Liver (tissue), 8 donors: ENCODE measurements at regions not wholly inside any gene's neighbourhood (a gene's known extent, or its start where the extent isn't known, plus 50 kb on each side); places are given as distances from the start of the nearest gene placed in this dataset.

Experiments
- DNase-seq: peaks from one replicate; pipeline ENCODE4 v3.0.0-alpha.2; 2017; ENCODE audit warnings: low spot score
- H3K27ac ChIP-seq, 2 donors: one replicate each; pipeline ENCODE4 v1.7.0; 2013; ENCODE audit warnings: inconsistent platforms in 2 of 2, low read length in 2 of 2, control low read depth in 1 of 2, low read depth in 1 of 2, mild to moderate bottlenecking in 1 of 2
- H3K27me3 ChIP-seq, 4 donors: one replicate each; pipeline versions ENCODE4 v1.6.1 to v1.7.0; 2013; ENCODE audit warnings: low read length in 3 of 4, inconsistent platforms in 1 of 4, mild to moderate bottlenecking in 1 of 4, moderate library complexity in 1 of 4; ENCODE audit not compliant: control insufficient read depth in 4 of 4, insufficient read depth in 4 of 4
- H3K36me3 ChIP-seq, 4 donors: one replicate each; pipeline versions ENCODE4 v1.6.1 to v1.7.0; 2013; ENCODE audit warnings: low read length in 3 of 4, mild to moderate bottlenecking in 3 of 4, low read depth in 1 of 4, moderate library complexity in 1 of 4; ENCODE audit not compliant: control insufficient read depth in 4 of 4, insufficient read depth in 3 of 4
- H3K4me1 ChIP-seq, 4 donors: one replicate each; pipeline versions ENCODE4 v1.6.1 to v1.7.0; 2013; ENCODE audit warnings: low read length in 3 of 4, mild to moderate bottlenecking in 3 of 4, moderate library complexity in 1 of 4; ENCODE audit not compliant: control insufficient read depth in 4 of 4, insufficient read depth in 4 of 4
- H3K4me3 ChIP-seq, 3 donors: one replicate each; pipeline versions ENCODE4 v1.6.1 to v1.7.0; 2013; ENCODE audit warnings: low read length in 3 of 3, control low read depth in 1 of 3, low read depth in 1 of 3, mild to moderate bottlenecking in 1 of 3
- H3K9ac ChIP-seq, 2 donors: one replicate each; pipeline ENCODE4 v1.7.0; 2013; ENCODE audit warnings: low read length in 2 of 2, mild to moderate bottlenecking in 2 of 2, moderate library complexity in 2 of 2, control low read depth in 1 of 2, low read depth in 1 of 2
- H3K9me3 ChIP-seq, 4 donors: one replicate each; pipeline versions ENCODE4 v1.6.1 to v1.7.0; 2013; ENCODE audit warnings: low read length in 3 of 4; ENCODE audit not compliant: control insufficient read depth in 4 of 4
- CTCF ChIP-seq: fragments of 150-350 bp; IDR thresholded peaks from 2 replicates; pipeline ENCODE4 v1.5.1; 2017; ENCODE audit warnings: improper control_type of control experiment, low read depth, low read length; ENCODE audit not compliant: missing input control
- EGR1 ChIP-seq, 2 donors: IDR thresholded peaks; 2 replicates each; pipeline ENCODE4 v1.6.1; 2016 to 2018; ENCODE audit warnings: antibody characterized with exemption in 2 of 2, low read depth in 2 of 2
- FOXA1 ChIP-seq: IDR thresholded peaks from 2 replicates; pipeline ENCODE4 v1.6.1; 2016; ENCODE audit warnings: antibody characterized with exemption
- FOXA2 ChIP-seq: IDR thresholded peaks from 2 replicates; pipeline ENCODE4 v1.6.1; 2016; ENCODE audit warnings: antibody characterized with exemption
- GABPA ChIP-seq, 2 donors: IDR thresholded peaks in 1 of 2; conservative IDR thresholded peaks in 1 of 2; 2 replicates each; pipeline ENCODE4 v1.6.1; 2016; ENCODE audit warnings: antibody characterized with exemption in 2 of 2, mild to moderate bottlenecking in 1 of 2, moderate library complexity in 1 of 2
- HNF4A ChIP-seq, 2 donors: conservative IDR thresholded peaks; 2 replicates each; pipeline ENCODE4 v1.6.1; 2016; ENCODE audit warnings: antibody characterized with exemption in 2 of 2, mild to moderate bottlenecking in 2 of 2
- HNF4G ChIP-seq: IDR thresholded peaks from 2 replicates; pipeline ENCODE4 v1.6.1; 2016; ENCODE audit warnings: antibody characterized with exemption
- JUND ChIP-seq, 2 donors: IDR thresholded peaks; 2 replicates each; pipeline ENCODE4 v1.6.1; 2016; ENCODE audit warnings: antibody characterized with exemption in 2 of 2
- NR2F2 ChIP-seq: IDR thresholded peaks from 2 replicates; pipeline ENCODE4 v1.6.1; 2016; ENCODE audit warnings: antibody characterized with exemption
- RAD21 ChIP-seq, 2 donors: IDR thresholded peaks; 2 replicates each; pipeline ENCODE4 v1.6.1; 2016; ENCODE audit warnings: antibody characterized with exemption in 2 of 2, mild to moderate bottlenecking in 2 of 2
- RXRA ChIP-seq, 2 donors: IDR thresholded peaks; 2 replicates each; pipeline ENCODE4 v1.6.1; 2017 to 2018; ENCODE audit warnings: antibody characterized with exemption in 2 of 2, mild to moderate bottlenecking in 1 of 2
- SP1 ChIP-seq: IDR thresholded peaks from 2 replicates; pipeline ENCODE4 v1.6.1; 2018; ENCODE audit warnings: antibody characterized with exemption, mild to moderate bottlenecking
- TAF1 ChIP-seq: conservative IDR thresholded peaks from 2 replicates; pipeline ENCODE4 v1.6.1; 2016; ENCODE audit warnings: antibody characterized with exemption, mild to moderate bottlenecking
- YY1 ChIP-seq: IDR thresholded peaks from 2 replicates; pipeline ENCODE4 v1.6.1; 2016; ENCODE audit warnings: antibody characterized with exemption, mild to moderate bottlenecking
- ZBTB33 ChIP-seq: IDR thresholded peaks from 2 replicates; pipeline ENCODE4 v1.6.1; 2016; ENCODE audit warnings: antibody characterized with exemption
- WGBS: extraction: QIAGEN DNeasy Blood & Tissue Kit; methylation state at CpG from one replicate; pipeline ENCODE4 v1.1.7; 2013; 5-methylcytosine and 5-hydroxymethylcytosine counted together
- TF ChIP-seq, protein P1 (sequence below): IDR thresholded peaks from 2 replicates; pipeline ENCODE4 v1.6.1; 2016; ENCODE audit warnings: antibody characterized with exemption
- TF ChIP-seq, protein P2 (sequence below): IDR thresholded peaks from 2 replicates; pipeline ENCODE4 v1.6.1; 2016; ENCODE audit warnings: antibody characterized with exemption, mild to moderate bottlenecking
- TF ChIP-seq, protein P3 (sequence below): IDR thresholded peaks from 2 replicates; pipeline ENCODE4 v1.6.1; 2016; ENCODE audit warnings: antibody characterized with exemption
- donor health status: healthy.
- donor health status: healthy.
- donor health status: healthy.
- donor health status: healthy.
- donor health status: healthy.

GRCh38 chr21:28111151-28111619 is 881.5 kb downstream of the LTN1 start:
- 46% methylated on average over 7 of the region's 7 CpGs for WGBS

More at GRCh38 chr21:28111151-28111619, 881.5 kb downstream of the LTN1 start:
- Histone ChIP-seq H3K36me3 (no peaks in the 10 kb centered on the region), H3K9ac (no peak overlapping the region), H3K4me3 (no peak overlapping the region), H3K9me3 (no peaks in the 10 kb centered on the region), H3K4me1 (no peaks in the 10 kb centered on the region), H3K27ac (no peak overlapping the region), H3K27me3 (no peaks in the 10 kb centered on the region)
- DNase-seq: no peak
- TF ChIP-seq, protein P1, sequence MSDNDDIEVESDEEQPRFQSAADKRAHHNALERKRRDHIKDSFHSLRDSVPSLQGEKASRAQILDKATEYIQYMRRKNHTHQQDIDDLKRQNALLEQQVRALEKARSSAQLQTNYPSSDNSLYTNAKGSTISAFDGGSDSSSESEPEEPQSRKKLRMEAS: no peak
- TF ChIP-seq RXRA (IDR thresholded peaks at IDR 0.05) (peak; percentile 38 to 52), GABPA (IDR thresholded peaks at IDR 0.05 in 1 of 2, conservative IDR thresholded peaks at IDR 0.05 in 1 of 2) (no peak), RAD21 (IDR thresholded peaks at IDR 0.05) (peak in 1 of 2 donors; percentile 42), FOXA2 (no peak), EGR1 (IDR thresholded peaks at IDR 0.05; ENCODE audit: low read depth in 2 of 2) (no peak), FOXA1 (no peak), HNF4A (conservative IDR thresholded peaks at IDR 0.05) (no peak), YY1 (no peak), NR2F2 (peak; percentile 94), ZBTB33 (no peak), JUND (IDR thresholded peaks at IDR 0.05) (no peak), CTCF (no peak), TAF1 (no peak), SP1 (peak; percentile 21), HNF4G (no peak)
- TF ChIP-seq, protein P2, sequence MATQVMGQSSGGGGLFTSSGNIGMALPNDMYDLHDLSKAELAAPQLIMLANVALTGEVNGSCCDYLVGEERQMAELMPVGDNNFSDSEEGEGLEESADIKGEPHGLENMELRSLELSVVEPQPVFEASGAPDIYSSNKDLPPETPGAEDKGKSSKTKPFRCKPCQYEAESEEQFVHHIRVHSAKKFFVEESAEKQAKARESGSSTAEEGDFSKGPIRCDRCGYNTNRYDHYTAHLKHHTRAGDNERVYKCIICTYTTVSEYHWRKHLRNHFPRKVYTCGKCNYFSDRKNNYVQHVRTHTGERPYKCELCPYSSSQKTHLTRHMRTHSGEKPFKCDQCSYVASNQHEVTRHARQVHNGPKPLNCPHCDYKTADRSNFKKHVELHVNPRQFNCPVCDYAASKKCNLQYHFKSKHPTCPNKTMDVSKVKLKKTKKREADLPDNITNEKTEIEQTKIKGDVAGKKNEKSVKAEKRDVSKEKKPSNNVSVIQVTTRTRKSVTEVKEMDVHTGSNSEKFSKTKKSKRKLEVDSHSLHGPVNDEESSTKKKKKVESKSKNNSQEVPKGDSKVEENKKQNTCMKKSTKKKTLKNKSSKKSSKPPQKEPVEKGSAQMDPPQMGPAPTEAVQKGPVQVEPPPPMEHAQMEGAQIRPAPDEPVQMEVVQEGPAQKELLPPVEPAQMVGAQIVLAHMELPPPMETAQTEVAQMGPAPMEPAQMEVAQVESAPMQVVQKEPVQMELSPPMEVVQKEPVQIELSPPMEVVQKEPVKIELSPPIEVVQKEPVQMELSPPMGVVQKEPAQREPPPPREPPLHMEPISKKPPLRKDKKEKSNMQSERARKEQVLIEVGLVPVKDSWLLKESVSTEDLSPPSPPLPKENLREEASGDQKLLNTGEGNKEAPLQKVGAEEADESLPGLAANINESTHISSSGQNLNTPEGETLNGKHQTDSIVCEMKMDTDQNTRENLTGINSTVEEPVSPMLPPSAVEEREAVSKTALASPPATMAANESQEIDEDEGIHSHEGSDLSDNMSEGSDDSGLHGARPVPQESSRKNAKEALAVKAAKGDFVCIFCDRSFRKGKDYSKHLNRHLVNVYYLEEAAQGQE: no peak
- TF ChIP-seq, protein P3, sequence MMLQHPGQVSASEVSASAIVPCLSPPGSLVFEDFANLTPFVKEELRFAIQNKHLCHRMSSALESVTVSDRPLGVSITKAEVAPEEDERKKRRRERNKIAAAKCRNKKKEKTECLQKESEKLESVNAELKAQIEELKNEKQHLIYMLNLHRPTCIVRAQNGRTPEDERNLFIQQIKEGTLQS: no peak
